Neural crest cell (in vitro differentiated cells): ENCODE measurements at regions not wholly inside any gene's neighbourhood (a gene's known extent, or its start where the extent isn't known, plus 50 kb on each side); places are given as distances from the start of the nearest gene placed in this dataset.
"Not testable (repeated sequence)": the region's sequence is repeated elsewhere in the genome, so short reads cannot be mapped to it uniquely, and the experiment has no call there.

Source experiments
- DNase-seq: peaks from one replicate; pipeline ENCODE4 v3.0.0; 2021; ENCODE audit warnings: low read depth, mixed read lengths, low spot score
- H3K27ac Mint-ChIP-seq: one replicate; pipeline ENCODE4 v1.8.0; 2021; ENCODE audit warnings: mild to moderate bottlenecking, mixed read lengths; ENCODE audit not compliant: unreplicated experiment
- H3K27me3 Mint-ChIP-seq: 2 replicates; pipeline ENCODE4 v1.8.0; 2021; ENCODE audit warnings: low read depth, mild to moderate bottlenecking, mixed read lengths
- H3K36me3 Mint-ChIP-seq: 2 replicates; pipeline ENCODE4 v1.8.0; 2021; ENCODE audit warnings: low read depth, mild to moderate bottlenecking, mixed read lengths
- H3K4me1 Mint-ChIP-seq: 2 replicates; pipeline ENCODE4 v1.8.0; 2021; ENCODE audit warnings: mixed read lengths
- H3K4me3 Mint-ChIP-seq: one replicate; pipeline ENCODE4 v1.8.0; 2021; ENCODE audit warnings: mild to moderate bottlenecking, mixed read lengths
- H3K9me3 Mint-ChIP-seq: 2 replicates; pipeline ENCODE4 v1.8.0; 2021; ENCODE audit warnings: mixed read lengths
- CTCF ChIP-seq: fragments of 200-600 bp; sonication (generic); conservative IDR thresholded peaks from 2 replicates; pipeline ENCODE4 v1.5.0; 2021; ENCODE audit warnings: antibody characterized with exemption, mild to moderate bottlenecking

- no peak for TF ChIP-seq CTCF
- H3K9me3 Mint-ChIP-seq = no peaks in the 10 kb centered on the region
- no peaks in the 10 kb centered on the region for H3K36me3 Mint-ChIP-seq
- no peak overlapping the region for H3K4me3 Mint-ChIP-seq
- no peak overlapping the region for H3K27ac Mint-ChIP-seq
- peaks cover 5% of the 10 kb centered on the region for H3K27me3 Mint-ChIP-seq
- DNase-seq = no peak
- H3K4me1 Mint-ChIP-seq = peaks cover 9% of the 10 kb centered on the region
These were observed 111.9 kb upstream of the PRMT8 start for GRCh38 chr12:3379079-3379478.

- H3K36me3 Mint-ChIP-seq = no peaks in the 10 kb centered on the region
- no peak overlapping the region for H3K27ac Mint-ChIP-seq
- H3K9me3 Mint-ChIP-seq = no peaks in the 10 kb centered on the region
- H3K27me3 Mint-ChIP-seq = peaks cover 4% of the 10 kb centered on the region
- DNase-seq = no peak
- peaks cover 9% of the 10 kb centered on the region for H3K4me1 Mint-ChIP-seq
- H3K4me3 Mint-ChIP-seq = no peak overlapping the region
- TF ChIP-seq CTCF = no peak
These were observed 110.6 kb upstream of the PRMT8 start for GRCh38 chr12:3380200-3381043.

- Mint-ChIP-seq H3K27me3 (peaks cover 6% of the 10 kb centered on the region), H3K27ac (no peak overlapping the region), H3K4me1 (peaks cover 9% of the 10 kb centered on the region), H3K36me3 (no peaks in the 10 kb centered on the region), H3K9me3 (no peaks in the 10 kb centered on the region), H3K4me3 (no peak overlapping the region)
- no peak for DNase-seq
- TF ChIP-seq CTCF = no peak
These were observed 109.7 kb upstream of the PRMT8 start for GRCh38 chr12:3381059-3382047.

- H3K9me3 Mint-ChIP-seq = peaks cover 3% of the 10 kb centered on the region
- H3K27me3 Mint-ChIP-seq = peaks cover 9% of the 10 kb centered on the region
These were observed 101.0 kb upstream of the PRMT8 start for GRCh38 chr12:3389986-3390385.

GRCh38 chr12:3397596-3397995 is 93.4 kb upstream of the PRMT8 start:
- H3K27ac Mint-ChIP-seq = peak overlapping the region; percentile 92
- H3K27me3 Mint-ChIP-seq = peaks cover 18% of the 10 kb centered on the region
- peak; percentile 13 for DNase-seq
- peak overlapping the region; percentile 74 for H3K4me3 Mint-ChIP-seq
- not testable (repeated sequence) for H3K4me1 Mint-ChIP-seq
- H3K36me3 Mint-ChIP-seq = peaks cover 13% of the 10 kb centered on the region
- peaks cover 11% of the 10 kb centered on the region for H3K9me3 Mint-ChIP-seq

More at GRCh38 chr12:3389986-3390385, 101.0 kb upstream of the PRMT8 start:
- H3K27ac Mint-ChIP-seq = no peak overlapping the region
- no peak for TF ChIP-seq CTCF
- H3K4me1 Mint-ChIP-seq = peaks cover 4% of the 10 kb centered on the region
- H3K36me3 Mint-ChIP-seq = peaks cover 3% of the 10 kb centered on the region
- no peak overlapping the region for H3K4me3 Mint-ChIP-seq
- DNase-seq = no peak
